SK-N-SH (cell line): ENCODE measurements at regions not wholly inside any gene's neighbourhood (a gene's known extent, or its start where the extent isn't known, plus 50 kb on each side); places are given as distances from the start of the nearest gene placed in this dataset.

Source experiments
- CTCF ChIA-PET: fragments of 300-600, 350-600 bp; formaldehyde crosslinking; extraction: SDS; loops from one replicate; lab custom pipeline; 2021; lab: Yijun Ruan, JAX
- POLR2A ChIA-PET: fragments of 350-600 bp; sonication (Branson Sonifier 250); formaldehyde crosslinking; extraction: SDS; loops from one replicate; lab custom pipeline; 2020; ENCODE audit warnings: antibody characterized with exemption, inconsistent platforms; lab: Yijun Ruan, JAX
- DNase-seq: peaks from one replicate; pipeline ENCODE4 v3.0.0; 2012
- H2AFZ ChIP-seq: fragments of 200-600 bp; sonication (generic); 2 replicates; pipeline ENCODE4 v1.8.1; 2016; ENCODE audit warnings: antibody characterized with exemption, mild to moderate bottlenecking, low read depth
- H3F3A ChIP-seq: fragments of 200-600 bp; sonication (generic); replicated peaks from 2 replicates; pipeline ENCODE3; 2016; ENCODE audit warnings: antibody characterized with exemption, mild to moderate bottlenecking; ENCODE audit not compliant: insufficient read depth
- H3K27ac ChIP-seq, 2 experiments: fragments of 200-500 bp in 1 of 2; fragments of 200-600 bp in 1 of 2; sonication (Bioruptor generic) in 1 of 2; sonication (generic), shearing (Covaris generic) in 1 of 2; 2 replicates each; pipeline versions ENCODE4 v1.5.1 to v1.6.1; 2014 to 2016; ENCODE audit warnings: low read depth in 2 of 2, inconsistent platforms in 1 of 2, low read length in 1 of 2, mild to moderate bottlenecking in 1 of 2, mixed read lengths in 1 of 2
- H3K27me3 ChIP-seq: fragments of 200-600 bp; sonication (generic), shearing (Covaris generic); 2 replicates; pipeline ENCODE4 v1.6.1; 2016; ENCODE audit warnings: mixed run types; ENCODE audit not compliant: insufficient read depth
- H3K36me3 ChIP-seq, 2 experiments: fragments of 200-500 bp in 1 of 2; fragments of 200-600 bp in 1 of 2; sonication (Bioruptor generic) in 1 of 2; sonication (generic) in 1 of 2; replicated peaks in 1 of 2; 2 replicates each; pipeline versions ENCODE3 to v1.5.1; 2014 to 2016; ENCODE audit warnings: low read length in 1 of 2, mild to moderate bottlenecking in 1 of 2; ENCODE audit not compliant: insufficient read depth in 2 of 2, control insufficient read depth in 1 of 2
- H3K4me1 ChIP-seq, 2 experiments: fragments of 200-500 bp in 1 of 2; fragments of 200-600 bp in 1 of 2; sonication (Bioruptor generic) in 1 of 2; sonication (generic), shearing (Covaris generic) in 1 of 2; 2 replicates each; pipeline versions ENCODE4 v1.5.1 to v1.6.1; 2014 to 2016; ENCODE audit warnings: low read depth in 1 of 2, low read length in 1 of 2, mixed run types in 1 of 2; ENCODE audit not compliant: insufficient read depth in 2 of 2, control insufficient read depth in 1 of 2
- H3K4me2 ChIP-seq: fragments of 200-600 bp; sonication (generic), shearing (Covaris generic); 2 replicates; pipeline ENCODE4 v1.6.1; 2017; ENCODE audit warnings: mixed run types
- H3K4me3 ChIP-seq, 2 experiments: fragments of 200-500 bp in 1 of 2; fragments of 200-600 bp in 1 of 2; sonication (Bioruptor generic) in 1 of 2; sonication (generic), shearing (Covaris generic) in 1 of 2; 2 replicates each; pipeline versions ENCODE4 v1.5.1 to v1.8.1; 2014 to 2016; ENCODE audit warnings: low read depth in 2 of 2, inconsistent platforms in 1 of 2, low read length in 1 of 2, mild to moderate bottlenecking in 1 of 2, mixed read lengths in 1 of 2, moderate library complexity in 1 of 2
- H3K79me2 ChIP-seq: fragments of 200-600 bp; sonication (generic); 2 replicates; pipeline ENCODE4 v1.8.1; 2017; ENCODE audit warnings: mild to moderate bottlenecking; ENCODE audit not compliant: insufficient read depth
- H3K9ac ChIP-seq: fragments of 200-600 bp; sonication (generic); 2 replicates; pipeline ENCODE4 v1.6.1; 2017; ENCODE audit warnings: mixed run types
- H3K9me2 ChIP-seq: fragments of 200-600 bp; sonication (generic); 2 replicates; pipeline ENCODE4 v1.6.1; 2017; ENCODE audit warnings: mixed run types
- H3K9me3 ChIP-seq: fragments of 200-600 bp; sonication (generic); 2 replicates; pipeline ENCODE4 v1.6.1; 2017; ENCODE audit warnings: mixed run types, mild to moderate bottlenecking, moderate library complexity
- H4K20me1 ChIP-seq: fragments of 200-600 bp; sonication (generic); 2 replicates; pipeline ENCODE4 v1.6.1; 2017; ENCODE audit warnings: mild to moderate bottlenecking, mixed run types; ENCODE audit not compliant: insufficient read depth
- ELF1 ChIP-seq: IDR thresholded peaks from 2 replicates; pipeline ENCODE4 v1.4.0; 2012
- EP300 ChIP-seq, 2 experiments: IDR thresholded peaks; 2 replicates each; pipeline versions ENCODE4 v1.4.0 to v1.6.1; 2012; ENCODE audit warnings: borderline replicate concordance in 1 of 2, low read depth in 1 of 2, low read length in 1 of 2
- EZH2phosphoT487 ChIP-seq: fragments of 200-600 bp; sonication (generic); IDR thresholded peaks from 2 replicates; pipeline ENCODE4 v1.6.1; 2017; ENCODE audit warnings: low read depth, mixed run types, mild to moderate bottlenecking, antibody characterized with exemption, moderate library complexity, borderline replicate concordance
- FOSL2 ChIP-seq: IDR thresholded peaks from 2 replicates; pipeline ENCODE4 v1.4.0; 2012; ENCODE audit warnings: low read depth, mild to moderate bottlenecking, moderate library complexity, borderline replicate concordance
- FOXJ3 ChIP-seq: sonication (generic); formaldehyde crosslinking; IDR thresholded peaks from 2 replicates; pipeline ENCODE4 v1.5.1; 2020; ENCODE audit warnings: mild to moderate bottlenecking, missing genetic modification reagents
- FOXM1 ChIP-seq: IDR thresholded peaks from 2 replicates; pipeline ENCODE4 v1.4.0; 2012; ENCODE audit warnings: low read depth, mild to moderate bottlenecking
- GABPA ChIP-seq: IDR thresholded peaks from 2 replicates; pipeline ENCODE4 v1.4.0; 2012; ENCODE audit warnings: low read depth, mild to moderate bottlenecking
- GATA2 ChIP-seq: sonication (generic); formaldehyde crosslinking; IDR thresholded peaks from 2 replicates; pipeline ENCODE4 v1.5.0; 2020; ENCODE audit warnings: mild to moderate bottlenecking, missing genetic modification reagents
- MEF2A ChIP-seq: IDR thresholded peaks from 2 replicates; pipeline ENCODE4 v1.4.0; 2012; ENCODE audit warnings: low read depth, borderline replicate concordance
- MXI1 ChIP-seq: IDR thresholded peaks from 2 replicates; pipeline ENCODE4 v1.6.1; 2012; ENCODE audit warnings: mild to moderate bottlenecking, low read depth, low read length, improper control_type of control experiment
- NRF1 ChIP-seq: IDR thresholded peaks from 2 replicates; pipeline ENCODE4 v1.6.1; 2012; ENCODE audit warnings: low read depth, mild to moderate bottlenecking, low read length
- POLR2AphosphoS5 ChIP-seq: IDR thresholded peaks from 2 replicates; pipeline ENCODE4 v1.6.1; 2012; ENCODE audit warnings: low read depth, low read length
- RAD21 ChIP-seq: IDR thresholded peaks from 2 replicates; pipeline ENCODE4 v1.6.1; 2012; ENCODE audit warnings: mild to moderate bottlenecking, low read length
- RCOR1 ChIP-seq: fragments of 150-350 bp; IDR thresholded peaks from 2 replicates; pipeline ENCODE4 v1.6.1; 2017; ENCODE audit warnings: antibody characterized with exemption, low read length
- RFX5 ChIP-seq: IDR thresholded peaks from 2 replicates; pipeline ENCODE4 v1.6.1; 2012; ENCODE audit warnings: mild to moderate bottlenecking, improper control_type of control experiment, low read length
- SMC3 ChIP-seq: IDR thresholded peaks from 2 replicates; pipeline ENCODE4 v1.6.1; 2012; ENCODE audit warnings: low read depth, low read length, improper control_type of control experiment
- TAF1 ChIP-seq: IDR thresholded peaks from 2 replicates; pipeline ENCODE4 v1.6.1; 2012; ENCODE audit warnings: low read depth, mild to moderate bottlenecking, low read length, moderate library complexity, borderline replicate concordance
- TCF12 ChIP-seq: IDR thresholded peaks from 2 replicates; pipeline ENCODE4 v1.4.0; 2012
- TEAD4 ChIP-seq: IDR thresholded peaks from 2 replicates; pipeline ENCODE4 v1.4.0; 2012; ENCODE audit warnings: mild to moderate bottlenecking, borderline replicate concordance; ENCODE audit not compliant: insufficient read depth
- WGBS: methylation state at CpG from one replicate; pipeline ENCODE4 v1.1.6; 2017; ENCODE audit warnings: low lambda C conversion rate; 5-methylcytosine and 5-hydroxymethylcytosine counted together
- TF ChIP-seq, protein P1 (sequence below): IDR thresholded peaks from 2 replicates; pipeline ENCODE4 v1.6.1; 2012; ENCODE audit warnings: mild to moderate bottlenecking, low read depth, low read length, moderate library complexity
- TF ChIP-seq, protein P2 (sequence below): fragments of 200-600 bp; sonication (generic); IDR thresholded peaks from 2 replicates; pipeline ENCODE4 v1.6.1; 2017; ENCODE audit warnings: antibody characterized with exemption, mild to moderate bottlenecking, moderate library complexity

DNA sequence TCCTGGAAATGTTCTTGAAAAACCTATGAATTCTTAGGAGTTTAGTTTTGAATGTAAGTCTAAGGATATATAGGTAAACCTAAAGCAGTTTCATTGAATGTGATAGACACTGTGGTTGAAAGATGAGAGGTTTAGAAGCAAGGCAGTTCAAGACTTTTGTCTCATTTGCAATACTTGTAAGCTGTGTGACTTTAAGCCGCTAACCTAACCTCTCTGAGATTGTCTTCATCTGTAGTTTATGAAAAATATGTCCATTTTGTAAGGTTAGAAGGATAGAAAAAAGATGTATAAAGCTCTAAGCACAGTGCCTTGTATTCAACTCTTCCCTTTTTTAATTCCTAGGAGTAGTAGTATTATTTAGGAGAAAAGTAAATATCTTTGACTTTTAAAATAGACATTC is 306.6 kb upstream of the ARRDC4 start:
- Histone ChIP-seq H3K4me2 (no peak overlapping the region), H3K4me3 (no peak overlapping the region), H3K27ac (no peak overlapping the region), H3K9me2 (no peaks in the 10 kb centered on the region), H3F3A (no peaks in the 10 kb centered on the region), H3K79me2 (no peaks in the 10 kb centered on the region), H3K36me3 (no peaks in the 10 kb centered on the region), H3K9me3 (no peaks in the 10 kb centered on the region), H3K27me3 (no peaks in the 10 kb centered on the region), H2AFZ (no peak overlapping the region), H3K9ac (no peak overlapping the region), H3K4me1 (no peaks in the 10 kb centered on the region; a peak in 1 of 4 replicates), H4K20me1 (no peaks in the 10 kb centered on the region)
- DNase-seq: no peak
- ChIA-PET POLR2A (no interaction called here), CTCF (interaction anchor here (1.2 kb wide), 1 partner anchor 9 kb away, joined by 3 read pairs; no protein-coding TSS in a partner anchor)
- TF ChIP-seq ELF1 (no peak), SMC3 (no peak), EP300 (IDR thresholded peaks at IDR 0.05; ENCODE audit: borderline replicate concordance in 1 of 2, low read depth in 1 of 2, low read length in 1 of 2) (no peak), FOSL2 (no peak), POLR2AphosphoS5 (no peak), RCOR1 (no peak), TCF12 (no peak), NRF1 (no peak), EZH2phosphoT487 (no peak), GABPA (no peak), MEF2A (no peak), TEAD4 (no peak), GATA2 (no peak), RAD21 (no peak), TAF1 (no peak), FOXJ3 (CRISPR knock-in tag) (no peak)
- TF ChIP-seq, protein P1, sequence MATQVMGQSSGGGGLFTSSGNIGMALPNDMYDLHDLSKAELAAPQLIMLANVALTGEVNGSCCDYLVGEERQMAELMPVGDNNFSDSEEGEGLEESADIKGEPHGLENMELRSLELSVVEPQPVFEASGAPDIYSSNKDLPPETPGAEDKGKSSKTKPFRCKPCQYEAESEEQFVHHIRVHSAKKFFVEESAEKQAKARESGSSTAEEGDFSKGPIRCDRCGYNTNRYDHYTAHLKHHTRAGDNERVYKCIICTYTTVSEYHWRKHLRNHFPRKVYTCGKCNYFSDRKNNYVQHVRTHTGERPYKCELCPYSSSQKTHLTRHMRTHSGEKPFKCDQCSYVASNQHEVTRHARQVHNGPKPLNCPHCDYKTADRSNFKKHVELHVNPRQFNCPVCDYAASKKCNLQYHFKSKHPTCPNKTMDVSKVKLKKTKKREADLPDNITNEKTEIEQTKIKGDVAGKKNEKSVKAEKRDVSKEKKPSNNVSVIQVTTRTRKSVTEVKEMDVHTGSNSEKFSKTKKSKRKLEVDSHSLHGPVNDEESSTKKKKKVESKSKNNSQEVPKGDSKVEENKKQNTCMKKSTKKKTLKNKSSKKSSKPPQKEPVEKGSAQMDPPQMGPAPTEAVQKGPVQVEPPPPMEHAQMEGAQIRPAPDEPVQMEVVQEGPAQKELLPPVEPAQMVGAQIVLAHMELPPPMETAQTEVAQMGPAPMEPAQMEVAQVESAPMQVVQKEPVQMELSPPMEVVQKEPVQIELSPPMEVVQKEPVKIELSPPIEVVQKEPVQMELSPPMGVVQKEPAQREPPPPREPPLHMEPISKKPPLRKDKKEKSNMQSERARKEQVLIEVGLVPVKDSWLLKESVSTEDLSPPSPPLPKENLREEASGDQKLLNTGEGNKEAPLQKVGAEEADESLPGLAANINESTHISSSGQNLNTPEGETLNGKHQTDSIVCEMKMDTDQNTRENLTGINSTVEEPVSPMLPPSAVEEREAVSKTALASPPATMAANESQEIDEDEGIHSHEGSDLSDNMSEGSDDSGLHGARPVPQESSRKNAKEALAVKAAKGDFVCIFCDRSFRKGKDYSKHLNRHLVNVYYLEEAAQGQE: no peak
- WGBS: 12% methylated on average over 1 of the region's 1 CpG

- Histone ChIP-seq H3K79me2 (no peaks in the 10 kb centered on the region), H3K36me3 (no peaks in the 10 kb centered on the region), H3K4me3 (no peak overlapping the region), H3F3A (no peaks in the 10 kb centered on the region), H3K27me3 (no peaks in the 10 kb centered on the region), H3K27ac (no peak overlapping the region), H4K20me1 (no peaks in the 10 kb centered on the region), H3K9ac (no peak overlapping the region), H2AFZ (no peak overlapping the region), H3K4me2 (no peak overlapping the region), H3K4me1 (no peaks in the 10 kb centered on the region; a peak in 1 of 4 replicates), H3K9me2 (no peaks in the 10 kb centered on the region), H3K9me3 (no peaks in the 10 kb centered on the region)
- CTCF ChIA-PET: interaction anchor here (1.2 kb wide), 1 partner anchor 9 kb away, joined by 3 read pairs; no protein-coding TSS in a partner anchor
- POLR2A ChIA-PET: no interaction called here
- DNase-seq: no peak
- 4% methylated on average over 7 of the region's 7 CpGs for WGBS
- TF ChIP-seq MXI1 (no peak), NRF1 (no peak), FOXJ3 (CRISPR knock-in tag) (no peak), FOXM1 (no peak), SMC3 (no peak), RFX5 (no peak)
- TF ChIP-seq, protein P2, sequence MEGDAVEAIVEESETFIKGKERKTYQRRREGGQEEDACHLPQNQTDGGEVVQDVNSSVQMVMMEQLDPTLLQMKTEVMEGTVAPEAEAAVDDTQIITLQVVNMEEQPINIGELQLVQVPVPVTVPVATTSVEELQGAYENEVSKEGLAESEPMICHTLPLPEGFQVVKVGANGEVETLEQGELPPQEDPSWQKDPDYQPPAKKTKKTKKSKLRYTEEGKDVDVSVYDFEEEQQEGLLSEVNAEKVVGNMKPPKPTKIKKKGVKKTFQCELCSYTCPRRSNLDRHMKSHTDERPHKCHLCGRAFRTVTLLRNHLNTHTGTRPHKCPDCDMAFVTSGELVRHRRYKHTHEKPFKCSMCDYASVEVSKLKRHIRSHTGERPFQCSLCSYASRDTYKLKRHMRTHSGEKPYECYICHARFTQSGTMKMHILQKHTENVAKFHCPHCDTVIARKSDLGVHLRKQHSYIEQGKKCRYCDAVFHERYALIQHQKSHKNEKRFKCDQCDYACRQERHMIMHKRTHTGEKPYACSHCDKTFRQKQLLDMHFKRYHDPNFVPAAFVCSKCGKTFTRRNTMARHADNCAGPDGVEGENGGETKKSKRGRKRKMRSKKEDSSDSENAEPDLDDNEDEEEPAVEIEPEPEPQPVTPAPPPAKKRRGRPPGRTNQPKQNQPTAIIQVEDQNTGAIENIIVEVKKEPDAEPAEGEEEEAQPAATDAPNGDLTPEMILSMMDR: no peak
- TF ChIP-seq, protein P1: no peak
These were observed 305.9 kb upstream of the ARRDC4 start for GRCh38 chr15:97654481-97655076.
